Left lung (tissue), 4 donors: ENCODE measurements at regions not wholly inside any gene's neighbourhood (a gene's known extent, or its start where the extent isn't known, plus 50 kb on each side); places are given as distances from the start of the nearest gene placed in this dataset.

Source experiments
- ATAC-seq: fragments of 200-7000 bp; cut with Tn5 transposase; one replicate; pipeline ENCODE4 v1.9.1; 2020; ENCODE audit warnings: moderate library complexity
- DNase-seq, 4 donors: peaks; one replicate each; pipeline ENCODE4 v3.0.0-alpha.2; 2013 to 2020
- H3K27ac ChIP-seq, 2 donors: fragments of 200-600 bp; sonication (generic) in 1 of 2; one replicate each; pipeline versions ENCODE4 v1.5.0 to v1.8.0; 2020 to 2021
- H3K27me3 ChIP-seq, 2 donors: fragments of 200-600 bp; sonication (generic) in 1 of 2; one replicate each; pipeline versions ENCODE4 v1.5.0 to v1.8.0; 2020 to 2021
- H3K36me3 ChIP-seq, 2 donors: fragments of 200-600 bp; sonication (generic) in 1 of 2; one replicate each; pipeline versions ENCODE4 v1.5.0 to v1.8.0; 2020 to 2021
- H3K4me1 ChIP-seq, 2 donors: fragments of 200-600 bp; one replicate each; pipeline ENCODE4 v1.8.0; 2021
- H3K4me3 ChIP-seq, 2 donors: fragments of 200-600 bp; sonication (generic) in 1 of 2; one replicate each; pipeline versions ENCODE4 v1.5.0 to v1.8.0; 2020 to 2021; ENCODE audit warnings: mild to moderate bottlenecking in 1 of 2
- H3K9me3 ChIP-seq, 2 donors: fragments of 200-600 bp; sonication (generic) in 1 of 2; one replicate each; pipeline versions ENCODE4 v1.5.0 to v1.8.0; 2020 to 2021
- CTCF ChIP-seq, 2 donors: fragments of 200-600 bp; sonication (generic) in 1 of 2; IDR thresholded peaks; one replicate each; pipeline versions ENCODE4 v1.5.0 to v1.8.0; 2021; ENCODE audit warnings: antibody characterized with exemption in 2 of 2
- intact Hi-C, 2 donors: fragments of 100-400 bp; cut with DNase I; formaldehyde crosslinking; loops; one replicate each; pipeline versions ENCODE4 v1.11.2 to v1.14.2; 2022
- donor health status: DM: no; HTN: yes; CAD: no.
- donor health status: DM: no; HTN: no; CAD: no.

GRCh38 chr4:123597586-123597985 is 201.0 kb downstream of the SPRY1 start:
- Histone ChIP-seq H3K4me1 (peaks cover 6 to 32% of the 10 kb centered on the region in 2 donors), H3K27me3 (no peaks in the 10 kb centered on the region), H3K36me3 (no peaks in the 10 kb centered on the region), H3K4me3 (no peak overlapping the region), H3K27ac (no peak overlapping the region), H3K9me3 (no peaks in the 10 kb centered on the region)
- no peak for TF ChIP-seq CTCF (IDR thresholded peaks at IDR 0.05)
- intact Hi-C loops = no loop called here
- no peak for ATAC-seq
- no peak for DNase-seq

- no peak for TF ChIP-seq CTCF (IDR thresholded peaks at IDR 0.05)
- Histone ChIP-seq H3K36me3 (no peaks in the 10 kb centered on the region), H3K4me3 (no peak overlapping the region), H3K9me3 (no peaks in the 10 kb centered on the region), H3K27ac (no peak overlapping the region), H3K4me1 (peaks cover 6 to 35% of the 10 kb centered on the region in 2 donors), H3K27me3 (no peaks in the 10 kb centered on the region)
- ATAC-seq = no peak
- no peak for DNase-seq
- intact Hi-C loops = no loop called here
Observed at GRCh38 chr4:123598331-123598730, 201.7 kb downstream of the SPRY1 start.

GRCh38 chr4:123599061-123599919 is 202.7 kb downstream of the SPRY1 start:
- DNase-seq = peak in 2 of 4 donors; percentile 37 to 58
- peaks cover 6 to 36% of the 10 kb centered on the region in 2 donors for H3K4me1 ChIP-seq
- ATAC-seq = peak; percentile 50
- H3K27ac ChIP-seq = peak overlapping the region; percentile 20 to 69
- no peaks in the 10 kb centered on the region for H3K36me3 ChIP-seq
- intact Hi-C loops = no loop called here
- TF ChIP-seq CTCF (IDR thresholded peaks at IDR 0.05) = no peak
- H3K9me3 ChIP-seq = no peaks in the 10 kb centered on the region
- no peaks in the 10 kb centered on the region for H3K27me3 ChIP-seq
- H3K4me3 ChIP-seq = no peak overlapping the region

- Histone ChIP-seq H3K27ac (peak overlapping the region; percentile 20 to 69), H3K9me3 (no peaks in the 10 kb centered on the region), H3K4me3 (no peak overlapping the region), H3K4me1 (peaks cover 6 to 36% of the 10 kb centered on the region in 2 donors), H3K36me3 (no peaks in the 10 kb centered on the region), H3K27me3 (no peaks in the 10 kb centered on the region)
- TF ChIP-seq CTCF (IDR thresholded peaks at IDR 0.05) = no peak
- DNase-seq (peak in 3 of 4 donors; percentile 50 to 82 (median 73)), ATAC-seq (peak; percentile 79)
- intact Hi-C loops = no loop called here
Observed at GRCh38 chr4:123599920-123600810, 203.6 kb downstream of the SPRY1 start.
